NCI-H2171 (cell line): ENCODE measurements at regions not wholly inside any gene's neighbourhood (a gene's known extent, or its start where the extent isn't known, plus 50 kb on each side); places are given as distances from the start of the nearest gene placed in this dataset.
A peak's percentile ranks its signal among the peaks of the same experiment; 100 is the strongest.

Experiments used
- DNase-seq: peaks from one replicate; lab custom pipeline; 2025; lab: John Stamatoyannopoulos, UW

DNA sequence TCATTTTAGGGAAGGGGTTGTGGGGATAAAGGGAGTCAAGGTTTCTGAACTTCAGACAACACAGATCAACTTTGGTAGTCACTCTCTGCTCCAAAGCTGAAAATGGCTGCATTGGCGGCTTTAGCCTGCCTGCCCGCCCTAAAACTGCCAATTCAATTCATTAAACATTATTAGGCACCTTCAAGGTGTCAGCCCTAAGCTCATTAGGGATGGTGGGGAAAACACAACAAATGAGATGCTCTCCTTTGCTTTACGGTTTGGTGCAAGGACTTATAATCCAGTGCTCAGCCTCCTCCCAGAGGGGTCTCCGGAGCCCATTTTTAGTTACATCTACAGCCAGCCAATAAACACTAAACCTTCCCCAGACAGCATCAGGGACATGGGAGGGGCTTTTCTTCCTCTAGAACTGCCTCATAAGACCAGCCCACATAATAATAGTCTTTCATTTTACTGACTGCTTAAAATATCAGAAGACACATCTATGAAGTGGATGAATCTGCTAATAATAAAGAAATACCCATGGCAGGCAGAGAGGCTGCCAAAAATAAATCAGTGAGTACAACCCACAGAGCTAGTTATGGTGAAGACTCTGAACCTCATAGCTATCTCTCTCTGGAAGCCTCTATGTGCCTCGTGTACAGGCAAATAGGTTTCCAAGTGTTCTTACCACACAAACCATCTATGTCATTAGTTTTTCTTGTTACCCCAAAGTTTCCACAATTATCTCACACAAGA, 102.8 kb upstream of the NCAM1 start:
- DNase-seq = no peak

DNA sequence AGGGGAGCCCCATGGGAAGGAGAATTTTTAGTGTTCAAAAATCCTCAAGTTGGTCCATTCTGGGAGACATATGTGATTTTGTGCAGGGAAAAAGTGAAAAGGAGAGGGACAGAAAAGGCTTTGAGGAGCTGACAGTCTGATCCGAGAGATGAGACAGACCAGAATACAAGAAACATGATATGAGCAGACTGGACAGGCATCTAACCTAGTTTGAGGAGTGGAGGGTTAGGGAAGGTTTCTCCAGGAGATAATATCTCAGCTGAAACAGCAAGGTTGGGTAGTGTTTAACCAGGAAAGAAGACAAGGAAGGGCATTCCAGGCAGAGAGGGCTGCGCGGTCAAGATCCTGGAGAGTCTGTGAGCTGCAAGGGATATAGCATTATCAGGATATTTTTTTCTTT, 101.4 kb upstream of the NCAM1 start:
- DNase-seq = no peak

DNA sequence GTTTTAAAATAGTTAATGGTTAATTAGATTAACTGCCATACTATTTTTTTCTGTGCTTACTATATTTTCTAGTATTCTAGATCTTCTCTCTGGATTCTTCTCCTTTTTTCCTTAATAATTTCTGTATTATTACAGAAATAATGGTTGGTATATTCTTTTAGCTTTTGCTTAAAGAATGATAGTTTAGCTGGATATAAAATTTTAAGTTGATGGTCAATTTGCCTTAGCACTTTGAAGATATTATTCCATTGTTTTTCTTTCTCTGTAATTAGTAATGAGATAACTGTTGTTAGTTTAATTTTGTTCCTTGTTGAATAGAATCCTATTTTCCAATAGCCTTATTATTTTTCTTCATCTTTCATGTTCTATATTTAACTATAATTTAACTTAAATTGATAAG, 99.9 kb upstream of the NCAM1 start:
- DNase-seq = no peak

DNA sequence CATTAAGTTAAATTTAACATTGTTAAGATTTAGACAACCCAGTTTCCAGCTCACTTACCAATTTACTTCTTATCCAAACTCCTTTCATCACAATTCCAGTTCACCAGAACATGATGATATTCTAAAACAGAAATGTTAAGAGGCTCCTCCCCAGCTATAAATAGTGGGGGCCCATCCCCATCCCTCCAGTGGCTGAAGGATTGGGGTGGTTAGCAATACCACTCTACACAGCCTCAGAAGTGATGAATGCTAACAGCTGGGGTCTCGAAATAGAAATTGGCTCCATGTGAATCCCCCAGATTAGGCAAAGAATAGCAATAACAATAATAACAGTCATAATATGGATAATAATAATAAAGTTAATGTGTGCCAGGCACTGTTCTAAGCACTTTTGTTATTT, 97.9 kb upstream of the NCAM1 start:
- DNase-seq = no peak

DNA sequence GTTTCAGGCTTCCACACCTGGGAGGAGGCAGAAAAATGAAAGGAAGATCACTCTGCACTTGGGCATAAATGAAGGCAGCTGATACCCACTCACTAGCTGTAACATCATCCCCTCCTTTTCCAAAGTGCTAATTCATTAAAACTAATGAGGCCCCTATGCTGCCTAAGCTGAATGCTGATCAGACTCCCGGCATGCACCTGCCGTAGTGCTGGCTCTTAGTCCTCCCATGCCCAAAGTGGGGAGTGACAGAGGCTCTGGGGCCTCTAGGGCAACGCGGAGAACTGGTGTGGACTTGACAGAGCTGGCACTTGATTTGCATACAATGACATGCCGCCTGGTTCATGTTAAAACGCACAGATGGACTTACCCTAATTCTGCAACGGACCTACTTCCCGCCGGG, 96.5 kb upstream of the NCAM1 start:
- no peak for DNase-seq

DNA sequence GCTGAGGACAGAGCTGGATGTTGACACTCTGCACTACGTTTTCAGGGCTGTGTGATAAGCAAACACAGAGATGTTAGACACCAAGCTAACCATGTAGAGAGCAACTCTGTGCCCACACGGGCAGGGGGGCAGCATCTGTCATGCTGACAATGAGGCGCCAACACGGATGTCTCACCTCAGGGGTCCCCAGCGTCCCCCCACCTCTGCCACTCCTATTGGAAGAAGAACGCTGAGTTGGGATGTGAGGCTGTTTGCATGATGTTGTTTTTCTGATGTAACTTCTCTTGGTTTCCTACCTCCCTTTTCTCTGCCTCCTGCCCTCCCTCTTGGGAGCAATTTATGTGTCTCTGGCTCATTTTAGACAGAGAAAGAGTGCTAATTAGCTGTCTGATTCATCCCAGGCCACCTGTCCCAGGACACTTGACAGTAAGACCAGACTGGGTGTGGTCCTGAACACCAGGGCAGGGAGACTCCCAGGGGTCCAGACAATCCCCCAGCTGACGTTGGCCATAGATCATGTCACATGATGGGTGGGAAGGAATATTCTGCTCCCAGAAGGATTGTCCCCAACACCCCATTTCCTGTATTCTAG, 89.2 kb upstream of the NCAM1 start:
- DNase-seq = peak; percentile 91

DNA sequence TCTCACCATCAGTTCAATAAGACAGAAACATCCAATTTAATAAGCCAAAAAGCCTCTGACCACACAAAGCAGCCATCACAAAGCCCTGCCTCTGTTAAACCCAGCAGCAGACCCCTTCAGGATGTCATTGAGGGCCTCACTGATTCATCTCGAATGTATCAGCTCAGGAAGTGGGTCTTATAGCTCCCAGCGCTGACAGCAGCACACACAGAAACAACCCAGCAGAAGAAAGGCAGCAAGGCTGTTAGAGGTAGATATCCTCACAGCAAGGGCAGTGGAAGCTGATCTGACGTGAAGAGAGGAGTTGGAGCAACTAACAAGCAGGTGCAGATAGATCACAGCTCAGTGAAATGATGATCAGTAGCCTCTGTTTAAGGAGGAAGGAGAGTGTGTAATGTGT, 86.2 kb upstream of the NCAM1 start:
- no peak for DNase-seq

DNA sequence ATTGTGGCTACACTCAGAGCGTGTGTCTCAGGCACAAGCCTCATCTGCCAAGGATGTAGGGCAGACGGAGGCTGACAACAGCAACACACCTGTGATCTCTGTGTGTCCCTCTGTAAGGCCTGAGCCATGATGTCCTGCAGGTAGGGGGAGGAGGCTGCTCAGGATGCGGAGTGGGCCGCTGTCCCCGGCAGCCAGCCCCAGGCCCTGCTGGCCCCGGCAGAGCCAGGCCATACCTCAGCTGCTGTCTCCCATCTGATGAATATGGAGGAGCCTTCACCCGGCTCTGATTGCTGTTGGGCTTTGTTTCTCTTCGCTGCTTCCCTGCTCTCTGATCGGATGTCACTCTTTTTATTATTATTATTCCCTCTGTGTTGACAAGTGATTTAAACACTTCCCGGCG, 83.6 kb upstream of the NCAM1 start:
- DNase-seq = no peak

DNA sequence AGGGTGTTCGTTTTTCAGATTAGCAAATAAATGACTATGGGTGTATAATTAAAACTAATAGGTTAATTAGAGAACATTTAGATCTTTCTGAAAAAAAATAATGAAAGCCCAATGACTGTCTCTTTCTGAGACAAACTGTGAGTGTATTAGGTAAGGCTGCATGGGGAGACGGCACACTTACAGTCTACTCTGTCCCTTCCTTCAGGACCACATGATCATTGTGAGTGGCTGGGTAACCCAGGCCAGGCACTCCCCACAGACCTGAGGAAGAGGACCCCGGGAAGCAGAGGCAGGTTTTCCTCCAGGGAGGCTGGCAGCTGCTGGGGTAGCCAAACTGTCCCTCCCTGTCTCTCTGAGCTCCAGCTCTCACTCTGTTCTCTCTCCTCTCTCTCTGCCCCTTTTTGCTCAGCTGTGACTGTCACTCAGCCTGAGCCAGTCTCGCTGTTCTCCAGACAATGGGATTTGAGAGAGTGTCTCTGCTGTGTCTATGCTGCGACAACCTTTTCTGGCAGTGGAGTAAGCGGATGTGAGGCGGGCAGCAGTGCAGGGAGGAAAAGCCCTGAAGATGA, 83.1 kb upstream of the NCAM1 start:
- no peak for DNase-seq

DNA sequence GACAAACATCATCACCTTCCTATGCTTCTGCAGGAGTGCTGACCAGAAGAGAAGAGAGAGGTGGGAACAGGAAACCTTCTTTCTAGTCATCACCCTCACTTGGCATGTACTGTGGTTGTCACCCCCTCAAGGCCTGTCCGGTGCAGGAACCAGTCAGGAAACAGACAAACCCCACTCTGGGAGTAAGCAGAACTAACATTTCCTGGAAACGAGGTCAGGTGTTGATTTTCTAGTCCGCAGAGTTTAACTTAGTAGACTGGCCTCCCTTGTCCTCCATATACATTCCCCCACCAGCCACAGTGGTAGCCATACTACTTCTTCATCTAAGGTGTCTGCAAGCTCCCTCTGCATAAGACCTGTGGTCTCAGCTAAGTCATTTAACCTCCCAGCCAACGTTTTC, 80.7 kb upstream of the NCAM1 start:
- DNase-seq = no peak

DNA sequence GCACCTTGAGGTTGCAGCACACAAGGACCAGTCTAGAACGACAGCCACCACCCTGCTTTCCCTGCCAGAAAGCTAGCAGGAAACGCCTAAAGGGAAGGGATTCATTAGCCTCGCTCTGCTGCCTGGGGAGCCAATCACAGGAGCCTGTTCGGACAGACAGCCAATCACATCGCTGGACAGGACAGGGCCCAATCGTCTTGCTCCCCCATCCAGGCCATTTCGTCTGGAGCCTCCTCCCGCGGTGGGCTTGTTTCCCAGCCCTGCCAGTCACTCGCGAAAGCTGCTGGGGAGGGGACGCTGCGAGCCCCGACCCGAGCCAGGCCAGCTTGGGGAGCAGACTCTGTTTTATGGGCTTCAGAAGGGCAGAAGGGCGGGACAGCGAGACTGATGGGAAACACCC, 79.8 kb upstream of the NCAM1 start:
- DNase-seq = peak; percentile 81

DNA sequence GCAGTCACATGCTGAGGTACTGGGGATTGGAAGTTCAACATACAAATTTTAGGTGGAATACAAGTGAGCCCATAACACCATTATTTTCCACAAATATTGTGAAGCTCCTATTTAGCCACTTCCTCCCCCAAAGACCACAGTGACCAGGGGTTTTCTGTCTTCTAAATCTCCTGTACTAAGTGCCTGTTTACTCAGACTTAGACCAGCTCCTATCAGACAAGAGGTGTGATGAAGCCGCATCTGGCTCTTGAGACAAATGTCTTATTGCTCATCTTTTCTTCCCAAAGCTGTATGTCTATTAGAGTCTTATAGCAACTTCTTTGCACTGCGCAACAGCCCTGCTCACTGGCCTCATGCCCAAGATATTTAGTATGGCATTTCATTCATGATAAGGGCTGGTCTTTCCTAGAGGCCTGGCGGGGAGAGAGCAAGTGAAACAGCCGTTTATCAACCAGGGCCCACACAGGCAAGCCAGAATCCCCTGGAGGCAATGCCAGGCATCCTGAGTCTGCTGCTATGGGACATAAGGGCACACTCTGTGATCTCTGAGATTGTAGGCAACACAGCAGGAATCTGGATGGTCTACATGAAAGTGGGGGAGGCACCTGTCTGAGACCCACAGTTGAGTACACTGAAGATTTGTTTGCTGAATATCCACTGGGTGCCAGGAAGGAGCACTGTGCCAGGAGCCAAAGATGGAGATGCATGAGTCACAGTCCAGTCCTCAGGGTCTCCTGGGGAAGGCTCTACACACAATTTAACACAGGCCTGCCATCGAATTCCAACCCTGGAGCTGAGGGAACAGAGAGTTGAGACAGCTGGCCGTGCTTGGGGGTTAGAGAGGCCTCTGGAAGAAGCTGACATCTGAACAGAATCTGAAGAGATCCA, 78.5 kb upstream of the NCAM1 start:
- DNase-seq = no peak

DNA sequence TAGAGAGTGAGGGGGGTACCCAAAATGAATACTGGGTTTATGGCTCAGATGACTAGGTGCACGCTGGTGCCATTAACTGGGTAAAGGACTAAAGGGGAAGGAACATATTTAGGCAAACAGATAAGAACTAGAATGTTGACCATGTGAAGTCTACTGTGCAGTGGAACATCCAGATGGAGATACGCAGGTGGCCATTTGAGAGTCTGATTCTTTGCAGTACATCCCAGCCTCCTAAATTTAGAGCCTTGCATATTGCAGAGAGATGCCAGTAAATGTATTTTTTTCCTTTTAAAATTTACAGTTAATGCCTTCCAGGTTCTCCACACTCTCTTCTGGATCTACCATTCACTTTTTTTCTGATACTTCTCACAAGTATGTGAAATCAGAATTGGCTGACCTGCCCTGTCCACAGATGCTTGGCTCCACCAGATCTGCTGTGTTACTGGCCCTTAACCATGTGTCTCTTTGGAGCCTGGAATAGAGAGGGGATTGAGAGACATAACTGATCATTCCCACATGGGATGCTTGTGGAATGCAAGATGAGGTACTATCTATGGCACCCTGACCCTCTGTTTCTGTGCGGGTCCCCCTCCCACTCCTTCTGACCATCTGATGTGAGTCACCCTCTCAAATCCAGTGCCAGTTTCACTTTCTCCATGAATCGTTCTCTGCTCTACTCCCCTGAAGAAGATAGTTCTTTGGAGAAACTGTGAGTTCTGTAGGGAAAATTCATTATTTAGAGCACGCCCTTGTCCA, 77.0 kb upstream of the NCAM1 start:
- DNase-seq = no peak

DNA sequence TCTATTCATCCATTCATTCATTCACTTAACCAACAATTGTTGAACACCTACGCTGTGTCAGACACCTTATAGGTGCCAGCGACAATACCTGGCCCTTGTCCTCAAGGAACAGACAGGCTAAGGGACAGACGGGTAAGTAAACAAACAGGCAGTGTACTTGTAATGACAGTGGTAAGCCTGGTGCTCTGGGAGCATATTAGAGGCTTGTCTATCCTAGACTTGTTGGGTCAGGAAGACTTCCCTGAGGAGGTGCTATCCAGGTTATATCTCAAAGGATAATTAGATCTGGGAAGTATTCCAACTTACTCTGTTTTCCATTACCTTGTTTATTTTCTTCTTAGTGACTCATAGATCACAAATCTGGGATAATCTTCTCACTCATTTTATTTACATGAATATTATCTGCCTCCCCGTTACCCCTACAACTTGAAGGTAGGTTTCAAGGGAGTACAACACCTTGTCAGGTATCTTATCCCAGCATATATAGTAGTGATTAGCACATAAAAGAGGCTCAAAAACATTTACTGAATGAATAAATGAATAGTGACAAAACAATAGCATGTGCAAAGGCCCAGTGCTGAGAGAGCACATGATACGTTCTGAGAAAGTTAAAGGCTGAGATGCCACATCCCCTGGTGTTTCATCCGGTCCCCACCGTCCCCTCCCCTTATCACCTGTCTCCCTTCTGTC, 75.3 kb upstream of the NCAM1 start:
- DNase-seq = no peak

DNA sequence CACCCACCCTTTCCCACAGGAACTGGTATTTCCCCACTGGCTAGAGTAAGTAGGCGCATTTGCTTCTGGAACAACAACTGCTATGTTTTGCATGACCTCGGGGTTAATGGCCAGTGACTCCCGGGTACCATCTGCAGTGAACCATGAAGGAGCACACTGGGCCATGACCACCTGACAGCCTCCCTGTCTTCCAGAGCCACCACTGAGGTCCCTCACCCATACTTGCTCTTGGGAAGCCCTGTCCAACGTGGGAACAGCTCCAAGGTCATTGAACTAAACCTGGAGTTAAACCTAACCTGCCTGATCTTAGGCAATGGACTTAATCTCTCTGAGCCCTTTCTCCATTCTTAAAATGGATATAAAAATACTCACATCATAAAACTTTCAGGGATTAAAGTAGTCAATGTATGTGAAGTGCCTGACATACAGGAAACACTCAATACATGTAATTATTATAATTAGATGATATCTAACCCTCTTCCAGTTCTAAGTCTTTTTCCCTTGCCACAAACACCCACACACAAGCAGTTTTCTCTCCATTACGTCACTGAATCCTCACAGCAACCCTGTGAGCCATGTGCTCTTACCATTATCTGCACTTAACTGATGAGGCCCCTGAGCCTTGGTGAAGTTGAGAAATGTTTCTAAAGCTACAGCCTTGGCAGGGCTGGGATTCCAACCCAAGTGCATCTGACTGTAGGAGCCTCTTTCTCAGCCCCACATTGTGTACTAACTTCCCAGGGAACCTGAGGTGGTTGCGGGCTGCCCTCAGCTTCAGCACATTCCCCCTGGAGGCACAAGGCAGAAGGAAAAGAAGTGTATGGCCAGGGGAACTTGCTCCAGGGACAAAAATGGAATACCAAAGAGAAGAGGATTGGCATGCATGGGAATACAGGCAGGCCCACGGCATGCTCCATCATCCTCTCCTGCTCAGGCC, 74.5 kb upstream of the NCAM1 start:
- DNase-seq = no peak

DNA sequence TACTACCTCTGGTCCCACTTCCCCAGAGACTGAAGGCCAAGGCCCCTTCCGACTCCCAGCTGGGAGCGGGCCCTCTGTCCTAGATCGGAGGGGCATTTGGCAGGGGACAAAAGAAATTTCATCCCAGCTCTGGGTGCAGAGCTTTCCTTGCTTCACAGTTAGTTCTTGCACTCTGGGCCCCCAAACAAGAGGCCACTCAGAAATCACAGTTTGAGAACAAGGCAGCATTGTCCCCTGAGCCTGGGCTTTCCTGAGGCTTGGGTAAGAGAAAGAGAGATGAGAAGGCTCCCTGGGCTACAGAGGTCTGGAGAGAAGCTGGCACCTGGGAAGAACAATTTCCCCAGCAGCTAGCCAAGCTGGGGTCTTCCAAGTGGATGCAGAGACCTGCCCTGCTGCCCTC, 71.8 kb upstream of the NCAM1 start:
- no peak for DNase-seq

DNA sequence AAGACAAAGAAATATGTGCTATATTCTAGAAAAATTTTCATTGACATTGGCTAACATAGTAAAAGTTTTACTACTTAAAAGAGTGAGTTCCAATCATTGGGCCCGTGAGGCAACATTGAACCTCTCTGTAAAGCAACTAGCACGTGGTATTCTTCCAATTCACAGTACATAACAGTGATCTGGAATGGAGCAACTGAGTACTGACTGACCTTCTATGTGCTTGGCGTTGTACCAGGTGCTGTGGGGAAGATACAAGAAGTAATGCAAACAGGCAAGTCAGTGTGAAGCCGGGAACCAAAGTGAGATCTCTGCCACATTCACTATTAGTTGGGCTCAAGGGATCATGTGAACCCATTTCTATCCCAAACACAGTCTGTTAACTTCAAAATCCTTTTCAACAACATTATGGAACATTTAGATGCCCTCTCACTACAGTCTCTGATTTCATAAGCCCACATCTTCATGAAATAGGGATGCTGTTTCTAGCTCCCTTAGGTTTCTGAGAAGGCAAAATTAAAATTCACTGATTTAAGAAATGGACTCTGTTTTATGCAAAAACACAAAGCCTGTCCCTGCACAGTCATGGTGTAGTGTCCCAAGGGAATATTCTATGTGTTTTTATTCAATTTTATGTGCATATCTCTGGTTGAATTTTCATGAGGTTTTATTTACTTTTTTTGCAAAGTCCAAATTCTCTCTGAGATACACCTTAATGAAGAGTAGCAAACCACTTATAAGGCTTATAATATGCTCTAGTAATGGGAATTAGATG, 61.8 kb upstream of the NCAM1 start:
- no peak for DNase-seq

DNA sequence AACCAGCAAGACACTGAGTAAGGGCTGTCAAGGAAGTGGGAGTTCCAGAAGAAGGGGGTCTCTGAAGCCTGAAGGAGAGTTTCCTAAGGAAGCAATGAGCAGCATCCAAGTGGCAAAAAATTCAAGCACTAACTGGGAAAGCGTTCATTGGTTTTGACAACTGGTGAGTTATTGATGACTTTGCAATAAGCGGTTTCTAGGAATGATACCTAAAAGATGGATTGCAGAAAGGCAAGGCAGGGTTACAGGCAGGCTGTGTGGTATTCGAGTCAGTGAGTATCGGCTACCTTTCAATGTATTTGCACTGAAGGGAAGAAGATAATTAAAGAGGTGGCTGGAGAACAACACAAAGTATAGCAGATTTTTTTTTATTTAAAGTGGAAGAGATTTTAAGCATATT, 59.3 kb upstream of the NCAM1 start:
- DNase-seq = no peak

DNA sequence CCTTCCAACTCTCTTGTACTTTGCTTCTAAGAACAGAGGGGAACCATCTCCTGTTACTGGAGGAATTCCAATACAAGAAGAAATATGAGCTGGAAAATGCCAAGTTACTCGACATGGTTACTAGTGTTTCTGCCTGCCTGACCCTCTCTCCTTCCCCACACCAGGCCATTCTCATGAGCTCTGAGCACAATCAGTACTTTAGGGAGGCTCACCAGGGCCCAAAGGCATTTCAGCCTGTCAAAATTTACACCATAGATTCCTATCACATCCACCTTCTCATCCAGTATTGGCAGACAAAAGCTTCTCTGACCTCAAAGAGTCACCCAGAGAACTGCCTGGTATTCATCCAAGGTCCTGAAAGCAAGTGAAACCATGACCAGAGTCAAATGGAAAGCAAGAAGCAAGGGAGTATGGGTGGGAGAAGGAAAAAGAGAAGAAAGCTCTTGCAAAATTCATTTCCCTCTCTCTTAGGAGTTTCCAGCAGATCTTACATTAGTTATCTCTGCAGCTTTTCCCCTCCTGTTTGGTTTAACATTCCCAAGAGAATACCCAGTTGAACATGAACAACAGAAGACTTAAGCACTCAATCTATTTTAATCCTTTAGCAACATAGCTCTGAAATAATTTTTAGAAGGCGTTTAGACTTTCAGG, 58.7 kb upstream of the NCAM1 start:
- no peak for DNase-seq
